Adipocyte (in vitro differentiated cells): ENCODE measurements at regions not wholly inside any gene's neighbourhood (a gene's known extent, or its start where the extent isn't known, plus 50 kb on each side); places are given as distances from the start of the nearest gene placed in this dataset.

ENCODE experiments used
- DNase-seq: peaks from one replicate; pipeline ENCODE4 v3.0.0-alpha.2; 2015; ENCODE audit warnings: low read depth
- H3K27me3 ChIP-seq: replicated peaks from 2 replicates; pipeline ENCODE4 v1.7.0; 2013; ENCODE audit warnings: mild to moderate bottlenecking, low read length, moderate library complexity; ENCODE audit not compliant: control insufficient read depth, insufficient read depth
- H3K36me3 ChIP-seq: 2 replicates; pipeline ENCODE4 v1.7.0; 2013; ENCODE audit warnings: low read length, mild to moderate bottlenecking, moderate library complexity; ENCODE audit not compliant: control insufficient read depth, insufficient read depth, severe bottlenecking
- H3K4me1 ChIP-seq: 2 replicates; pipeline ENCODE4 v1.7.0; 2013; ENCODE audit warnings: mild to moderate bottlenecking, low read length, moderate library complexity; ENCODE audit not compliant: control insufficient read depth, insufficient read depth
- H3K4me3 ChIP-seq: 2 replicates; pipeline ENCODE4 v1.7.0; 2013; ENCODE audit warnings: mild to moderate bottlenecking, low read length, moderate library complexity
- H3K9ac ChIP-seq: 2 replicates; pipeline ENCODE4 v1.7.0; 2013; ENCODE audit warnings: mild to moderate bottlenecking, low read length, moderate library complexity
- H3K9me3 ChIP-seq: 2 replicates; pipeline ENCODE4 v1.7.0; 2013; ENCODE audit warnings: mild to moderate bottlenecking, low read length, moderate library complexity; ENCODE audit not compliant: control insufficient read depth

GRCh38 chr6:148653138-148653776, 93.6 kb upstream of the UST start:
- H3K4me1 ChIP-seq, result peaks cover 21% of the 10 kb centered on the region
- H3K36me3 ChIP-seq, result no peaks in the 10 kb centered on the region
- H3K9me3 ChIP-seq, result peaks cover 4% of the 10 kb centered on the region
- no peak overlapping the region for H3K9ac ChIP-seq
- DNase-seq, result no peak
- no peaks in the 10 kb centered on the region for H3K27me3 ChIP-seq
- no peak overlapping the region for H3K4me3 ChIP-seq

GRCh38 chr6:148657048-148657447, 89.8 kb upstream of the UST start:
- Histone ChIP-seq H3K9me3 (peaks cover 9% of the 10 kb centered on the region), H3K4me1 (peaks cover 13% of the 10 kb centered on the region), H3K36me3 (no peaks in the 10 kb centered on the region), H3K4me3 (no peak overlapping the region), H3K9ac (no peak overlapping the region), H3K27me3 (no peaks in the 10 kb centered on the region)
- DNase-seq, result peak; percentile 55

GRCh38 chr6:148658681-148659430, 88.0 kb upstream of the UST start:
- Histone ChIP-seq H3K4me3 (no peak overlapping the region), H3K36me3 (no peaks in the 10 kb centered on the region), H3K9me3 (peaks cover 5% of the 10 kb centered on the region), H3K9ac (no peak overlapping the region), H3K4me1 (peaks cover 13% of the 10 kb centered on the region), H3K27me3 (no peaks in the 10 kb centered on the region)
- no peak for DNase-seq

- DNase-seq, result no peak
- Histone ChIP-seq H3K27me3 (no peaks in the 10 kb centered on the region), H3K9me3 (peaks cover 35% of the 10 kb centered on the region), H3K9ac (no peak overlapping the region), H3K4me3 (no peak overlapping the region), H3K36me3 (no peaks in the 10 kb centered on the region), H3K4me1 (no peaks in the 10 kb centered on the region)
Observed at GRCh38 chr6:148667395-148667794, 79.4 kb upstream of the UST start.

- Histone ChIP-seq H3K4me3 (no peak overlapping the region), H3K4me1 (no peaks in the 10 kb centered on the region), H3K27me3 (no peaks in the 10 kb centered on the region), H3K9me3 (peaks cover 42% of the 10 kb centered on the region), H3K9ac (no peak overlapping the region), H3K36me3 (no peaks in the 10 kb centered on the region)
- DNase-seq, result no peak
Observed at GRCh38 chr6:148671085-148671484, 75.7 kb upstream of the UST start.

GRCh38 chr6:148671952-148672351, 74.9 kb upstream of the UST start:
- no peak overlapping the region for H3K9ac ChIP-seq
- no peaks in the 10 kb centered on the region for H3K36me3 ChIP-seq
- no peaks in the 10 kb centered on the region for H3K4me1 ChIP-seq
- no peak for DNase-seq
- H3K27me3 ChIP-seq, result no peaks in the 10 kb centered on the region
- H3K4me3 ChIP-seq, result peak overlapping the region; percentile 27
- H3K9me3 ChIP-seq, result peaks cover 34% of the 10 kb centered on the region

- H3K9ac ChIP-seq, result no peak overlapping the region
- peaks cover 29% of the 10 kb centered on the region for H3K9me3 ChIP-seq
- H3K4me1 ChIP-seq, result no peaks in the 10 kb centered on the region
- no peaks in the 10 kb centered on the region for H3K27me3 ChIP-seq
- H3K36me3 ChIP-seq, result no peaks in the 10 kb centered on the region
- no peak overlapping the region for H3K4me3 ChIP-seq
- DNase-seq, result no peak
Observed at GRCh38 chr6:148674306-148674705, 72.5 kb upstream of the UST start.

- Histone ChIP-seq H3K27me3 (no peaks in the 10 kb centered on the region), H3K9ac (no peak overlapping the region), H3K9me3 (peaks cover 6% of the 10 kb centered on the region), H3K4me1 (no peaks in the 10 kb centered on the region), H3K36me3 (no peaks in the 10 kb centered on the region), H3K4me3 (no peak overlapping the region)
- DNase-seq, result no peak
Observed at GRCh38 chr6:148677594-148678476, 69.0 kb upstream of the UST start.

GRCh38 chr6:148678682-148679081, 68.1 kb upstream of the UST start:
- H3K4me1 ChIP-seq, result no peaks in the 10 kb centered on the region
- peaks cover 4% of the 10 kb centered on the region for H3K9me3 ChIP-seq
- DNase-seq, result no peak
- no peak overlapping the region for H3K9ac ChIP-seq
- no peak overlapping the region for H3K4me3 ChIP-seq
- H3K36me3 ChIP-seq, result no peaks in the 10 kb centered on the region
- H3K27me3 ChIP-seq, result no peaks in the 10 kb centered on the region

GRCh38 chr6:148681666-148682065, 65.2 kb upstream of the UST start:
- DNase-seq, result peak; percentile 49
- Histone ChIP-seq H3K9me3 (peaks cover 4% of the 10 kb centered on the region), H3K9ac (no peak overlapping the region), H3K27me3 (no peaks in the 10 kb centered on the region), H3K36me3 (no peaks in the 10 kb centered on the region), H3K4me3 (no peak overlapping the region), H3K4me1 (no peaks in the 10 kb centered on the region)

GRCh38 chr6:148682252-148682651, 64.6 kb upstream of the UST start:
- no peaks in the 10 kb centered on the region for H3K36me3 ChIP-seq
- no peak overlapping the region for H3K4me3 ChIP-seq
- H3K27me3 ChIP-seq, result no peaks in the 10 kb centered on the region
- no peaks in the 10 kb centered on the region for H3K4me1 ChIP-seq
- H3K9me3 ChIP-seq, result peaks cover 4% of the 10 kb centered on the region
- no peak for DNase-seq
- H3K9ac ChIP-seq, result no peak overlapping the region
